Neuron (in vitro differentiated cells): ENCODE measurements at regions not wholly inside any gene's neighbourhood (a gene's known extent, or its start where the extent isn't known, plus 50 kb on each side); places are given as distances from the start of the nearest gene placed in this dataset.

ENCODE experiments used
- H2AFZ ChIP-seq: one replicate; pipeline ENCODE4 v1.6.1; 2013; ENCODE audit warnings: low read depth, mild to moderate bottlenecking, inconsistent platforms, low read length, moderate library complexity
- H3K27me3 ChIP-seq: one replicate; pipeline ENCODE4 v1.6.1; 2013; ENCODE audit warnings: low read length; ENCODE audit not compliant: insufficient read depth
- H3K36me3 ChIP-seq: one replicate; pipeline ENCODE4 v1.6.1; 2013; ENCODE audit warnings: low read length; ENCODE audit not compliant: insufficient read depth
- H3K4me1 ChIP-seq: one replicate; pipeline ENCODE4 v1.6.1; 2013; ENCODE audit warnings: low read length; ENCODE audit not compliant: insufficient read depth
- H3K4me3 ChIP-seq: 2 replicates; pipeline ENCODE4 v1.5.1; 2013; ENCODE audit warnings: mild to moderate bottlenecking, low read length, moderate library complexity
- H3K9me3 ChIP-seq: one replicate; pipeline ENCODE4 v1.6.1; 2013; ENCODE audit warnings: low read length

GRCh38 chr6:11337306-11337705, 104.8 kb upstream of the NEDD9 start:
- Histone ChIP-seq H3K27me3 (no peaks in the 10 kb centered on the region), H3K4me3 (no peak overlapping the region), H3K4me1 (no peaks in the 10 kb centered on the region), H3K9me3 (no peaks in the 10 kb centered on the region), H2AFZ (no peak overlapping the region), H3K36me3 (no peaks in the 10 kb centered on the region)

DNA sequence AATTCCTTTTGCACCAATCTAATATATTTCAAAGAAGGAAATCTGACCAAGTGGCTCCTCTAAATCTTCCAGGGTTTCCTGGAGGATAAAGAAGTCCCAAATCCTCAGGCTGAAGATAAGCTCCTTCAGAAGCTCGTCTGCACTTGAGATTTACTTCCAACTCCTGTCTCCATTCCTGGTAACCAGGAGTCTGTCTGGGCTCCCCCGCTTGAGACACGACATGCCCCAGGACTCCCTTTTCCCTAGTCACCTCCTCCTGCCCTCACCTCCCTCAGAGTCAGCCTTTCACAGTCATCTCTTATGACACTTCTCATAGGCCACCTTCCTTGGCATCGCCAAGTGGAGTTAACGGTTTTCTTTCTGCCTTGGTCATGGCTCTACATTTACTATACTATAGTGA, 103.4 kb upstream of the NEDD9 start:
- Histone ChIP-seq H3K36me3 (no peaks in the 10 kb centered on the region), H3K4me3 (no peak overlapping the region), H3K27me3 (no peaks in the 10 kb centered on the region), H2AFZ (no peak overlapping the region), H3K4me1 (no peaks in the 10 kb centered on the region), H3K9me3 (no peaks in the 10 kb centered on the region)

DNA sequence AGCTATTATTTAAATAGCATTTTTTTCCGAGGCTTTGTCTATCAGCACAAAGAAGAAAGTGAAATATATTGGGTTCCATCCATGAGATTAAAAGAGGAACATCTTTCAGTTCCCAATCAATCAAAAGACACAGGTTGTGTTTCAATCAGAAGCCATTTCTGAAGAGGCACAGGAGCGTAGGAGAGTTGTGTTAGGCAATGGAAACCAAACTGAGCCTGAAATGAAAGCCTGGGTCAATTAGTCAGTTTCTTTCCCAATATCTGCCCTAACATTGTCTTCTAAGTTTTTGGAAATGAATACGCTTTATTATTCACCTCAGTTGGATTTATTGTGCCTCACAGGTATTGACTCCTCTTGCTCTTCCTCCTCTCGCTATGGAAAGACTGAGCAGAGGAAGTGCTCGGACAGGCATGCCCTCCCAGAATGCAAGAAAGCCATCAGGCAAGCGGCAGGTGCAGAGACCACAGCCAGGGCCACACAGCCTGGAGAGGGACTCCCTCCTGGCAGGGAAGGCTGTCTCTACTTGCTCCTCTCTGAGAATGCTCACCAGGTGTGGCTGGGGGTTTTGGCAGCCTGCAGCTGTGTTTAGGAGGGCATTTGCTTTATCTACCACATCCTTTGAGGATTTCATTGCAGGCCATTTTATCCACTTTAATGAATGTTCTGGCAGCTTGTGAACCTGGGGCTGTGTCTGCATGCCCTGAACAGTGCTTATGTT, 100.8 kb upstream of the NEDD9 start:
- no peaks in the 10 kb centered on the region for H3K9me3 ChIP-seq
- no peaks in the 10 kb centered on the region for H3K36me3 ChIP-seq
- no peaks in the 10 kb centered on the region for H3K27me3 ChIP-seq
- H2AFZ ChIP-seq = no peak overlapping the region
- no peaks in the 10 kb centered on the region for H3K4me1 ChIP-seq
- no peak overlapping the region for H3K4me3 ChIP-seq

DNA sequence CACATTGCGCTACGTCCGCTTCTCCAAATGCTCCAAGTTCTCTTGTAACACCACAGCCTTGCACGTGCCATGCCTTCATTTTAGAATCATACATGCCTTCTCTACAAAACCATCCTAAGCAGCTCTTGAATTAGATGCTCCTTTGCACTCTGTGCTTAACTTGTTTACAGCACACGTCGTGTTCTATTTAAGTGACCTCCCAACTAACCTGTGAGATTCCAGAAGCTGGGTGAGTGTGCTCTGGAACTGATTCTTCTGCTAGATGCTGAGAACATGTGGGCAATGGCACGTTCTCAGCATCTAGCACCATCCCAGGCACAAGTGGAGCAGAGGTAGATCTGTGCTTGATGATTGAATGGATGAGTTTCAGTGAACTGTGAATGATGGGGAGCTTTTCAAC, 100.0 kb upstream of the NEDD9 start:
- Histone ChIP-seq H3K4me3 (no peak overlapping the region), H2AFZ (no peak overlapping the region), H3K9me3 (no peaks in the 10 kb centered on the region), H3K4me1 (no peaks in the 10 kb centered on the region), H3K36me3 (no peaks in the 10 kb centered on the region), H3K27me3 (no peaks in the 10 kb centered on the region)

DNA sequence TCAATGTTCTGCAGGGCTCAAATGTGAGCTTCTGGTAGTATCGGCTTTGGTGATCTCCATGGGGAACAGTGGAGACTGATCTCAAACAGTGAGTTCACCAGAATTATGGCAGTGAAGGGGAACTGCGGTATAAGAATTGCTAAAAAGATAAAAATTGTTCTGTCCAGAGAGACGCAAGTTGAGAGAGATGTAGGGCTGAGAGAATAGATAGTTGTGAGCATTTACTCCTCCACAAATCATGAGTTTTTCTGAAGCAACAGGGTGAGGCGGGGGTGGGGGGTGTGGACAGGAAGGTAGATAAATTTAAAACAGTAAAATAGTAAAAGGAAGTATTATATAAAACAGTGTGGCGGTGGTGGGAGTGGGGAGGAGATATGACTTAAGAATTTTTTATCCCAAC, 98.6 kb upstream of the NEDD9 start:
- Histone ChIP-seq H2AFZ (no peak overlapping the region), H3K4me3 (no peak overlapping the region), H3K36me3 (no peaks in the 10 kb centered on the region), H3K4me1 (no peaks in the 10 kb centered on the region), H3K9me3 (no peaks in the 10 kb centered on the region), H3K27me3 (no peaks in the 10 kb centered on the region)

GRCh38 chr6:11330413-11330760, 97.9 kb upstream of the NEDD9 start:
- H3K9me3 ChIP-seq = no peaks in the 10 kb centered on the region
- no peak overlapping the region for H2AFZ ChIP-seq
- no peaks in the 10 kb centered on the region for H3K27me3 ChIP-seq
- H3K4me1 ChIP-seq = no peaks in the 10 kb centered on the region
- H3K4me3 ChIP-seq = no peak overlapping the region
- no peaks in the 10 kb centered on the region for H3K36me3 ChIP-seq

GRCh38 chr6:11329726-11330412, 97.4 kb upstream of the NEDD9 start:
- Histone ChIP-seq H2AFZ (no peak overlapping the region), H3K36me3 (no peaks in the 10 kb centered on the region), H3K4me3 (no peak overlapping the region), H3K27me3 (no peaks in the 10 kb centered on the region), H3K9me3 (no peaks in the 10 kb centered on the region), H3K4me1 (no peaks in the 10 kb centered on the region)

DNA sequence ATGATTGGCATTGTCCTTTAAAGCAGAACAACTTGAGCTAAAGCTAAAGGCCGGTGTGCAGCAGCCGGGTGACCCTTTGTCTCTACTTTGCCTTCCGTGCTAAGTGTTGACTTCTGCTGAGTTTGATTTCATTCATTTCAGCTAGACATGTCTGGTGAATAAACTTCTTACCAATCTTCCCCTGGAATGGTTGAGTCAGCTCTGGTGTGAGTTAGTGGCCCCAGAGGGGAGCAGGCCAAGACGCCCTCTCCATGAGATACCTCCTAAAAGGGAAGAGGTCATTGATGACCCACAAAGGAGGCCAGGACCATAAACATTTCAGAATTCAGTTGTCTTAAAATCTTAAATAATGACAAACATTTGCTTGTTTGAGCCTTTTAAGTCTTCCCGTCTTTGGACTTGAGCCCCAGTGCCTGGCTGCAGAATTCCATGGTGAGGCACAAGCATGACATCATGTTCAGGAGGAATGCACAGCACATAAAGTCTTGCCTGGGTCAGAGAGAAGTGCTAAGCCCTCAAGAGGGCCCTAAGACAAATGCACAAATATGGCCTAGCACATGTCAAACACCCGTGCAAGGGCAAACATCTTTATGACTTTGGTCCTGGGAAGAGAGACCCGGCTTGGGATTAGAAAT, 96.3 kb upstream of the NEDD9 start:
- Histone ChIP-seq H3K4me1 (peaks cover 7% of the 10 kb centered on the region), H2AFZ (no peak overlapping the region), H3K27me3 (no peaks in the 10 kb centered on the region), H3K4me3 (no peak overlapping the region), H3K36me3 (no peaks in the 10 kb centered on the region), H3K9me3 (no peaks in the 10 kb centered on the region)

GRCh38 chr6:11327961-11328360, 95.5 kb upstream of the NEDD9 start:
- Histone ChIP-seq H3K4me3 (no peak overlapping the region), H3K4me1 (peaks cover 7% of the 10 kb centered on the region), H3K27me3 (no peaks in the 10 kb centered on the region), H3K9me3 (no peaks in the 10 kb centered on the region), H3K36me3 (no peaks in the 10 kb centered on the region), H2AFZ (no peak overlapping the region)

GRCh38 chr6:11326116-11326515, 93.6 kb upstream of the NEDD9 start:
- Histone ChIP-seq H3K27me3 (no peaks in the 10 kb centered on the region), H3K4me1 (peaks cover 7% of the 10 kb centered on the region), H3K4me3 (no peak overlapping the region), H3K9me3 (no peaks in the 10 kb centered on the region), H2AFZ (no peak overlapping the region), H3K36me3 (no peaks in the 10 kb centered on the region)

DNA sequence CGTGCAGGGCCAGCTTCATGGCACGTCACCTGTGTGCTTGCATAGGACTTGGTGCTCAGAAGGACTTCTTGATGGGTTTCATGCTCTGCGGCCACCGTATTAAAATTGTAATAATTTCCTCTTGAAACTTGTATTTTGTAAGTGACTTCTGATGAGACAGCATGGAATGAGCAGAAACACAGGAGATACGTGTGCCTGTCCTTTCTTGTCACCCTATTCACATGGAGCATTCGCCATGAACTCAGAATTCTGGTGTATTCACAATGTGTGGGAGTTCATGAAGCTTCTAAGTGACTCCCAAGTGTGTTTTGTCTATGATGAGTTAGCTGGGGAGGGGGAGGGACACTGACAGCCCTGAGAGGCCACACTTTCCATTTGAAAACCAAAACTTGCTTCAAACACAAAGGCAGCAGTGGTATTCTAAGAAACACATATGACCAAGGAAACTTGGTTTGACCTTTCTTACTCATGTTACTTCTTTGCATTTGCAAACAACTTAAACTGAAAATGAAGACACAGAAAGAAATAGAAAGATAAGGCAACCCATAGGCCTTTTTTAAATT, 92.1 kb upstream of the NEDD9 start:
- Histone ChIP-seq H3K36me3 (no peaks in the 10 kb centered on the region), H2AFZ (no peak overlapping the region), H3K4me1 (peaks cover 7% of the 10 kb centered on the region), H3K9me3 (no peaks in the 10 kb centered on the region), H3K4me3 (no peak overlapping the region), H3K27me3 (no peaks in the 10 kb centered on the region)

GRCh38 chr6:11323666-11324452, 91.4 kb upstream of the NEDD9 start:
- Histone ChIP-seq H3K4me3 (no peak overlapping the region), H3K27me3 (no peaks in the 10 kb centered on the region), H3K4me1 (peaks cover 7% of the 10 kb centered on the region), H3K36me3 (no peaks in the 10 kb centered on the region), H2AFZ (no peak overlapping the region), H3K9me3 (no peaks in the 10 kb centered on the region)
